Amniotic stem cell (primary cell): ENCODE measurements at regions not wholly inside any gene's neighbourhood (a gene's known extent, or its start where the extent isn't known, plus 50 kb on each side); places are given as distances from the start of the nearest gene placed in this dataset.

Experiments
- DNase-seq: peaks from one replicate; lab custom pipeline; 2025; lab: John Stamatoyannopoulos, UW

- no peak for DNase-seq
These were observed 697.0 kb downstream of the SORCS1 start for GRCh38 chr10:106467506-106467905.

- no peak for DNase-seq
These were observed 707.0 kb downstream of the SORCS1 start for GRCh38 chr10:106457522-106457921.

GRCh38 chr10:106454233-106454632 lies 710.3 kb downstream of the SORCS1 start:
- no peak for DNase-seq

- no peak for DNase-seq
These were observed 713.5 kb downstream of the SORCS1 start for GRCh38 chr10:106450966-106451365.

GRCh38 chr10:106446920-106447319 lies 717.6 kb downstream of the SORCS1 start:
- no peak for DNase-seq

- no peak for DNase-seq
These were observed 722.3 kb downstream of the SORCS1 start for GRCh38 chr10:106442223-106442622.

GRCh38 chr10:106440767-106441166 lies 723.7 kb downstream of the SORCS1 start:
- DNase-seq, result no peak

GRCh38 chr10:106440355-106440754 lies 724.2 kb downstream of the SORCS1 start:
- no peak for DNase-seq

- no peak for DNase-seq
These were observed 725.1 kb downstream of the SORCS1 start for GRCh38 chr10:106439366-106439765.

GRCh38 chr10:106438386-106438785 lies 726.1 kb downstream of the SORCS1 start:
- DNase-seq, result no peak

- DNase-seq, result no peak
These were observed 728.3 kb downstream of the SORCS1 start for GRCh38 chr10:106436123-106436715.

- DNase-seq, result no peak
These were observed 729.4 kb downstream of the SORCS1 start for GRCh38 chr10:106435081-106435480.

GRCh38 chr10:106424981-106425380 lies 739.5 kb downstream of the SORCS1 start:
- DNase-seq, result peak; percentile 10

GRCh38 chr10:106424054-106424453 lies 740.5 kb downstream of the SORCS1 start:
- DNase-seq, result peak; percentile 69

- no peak for DNase-seq
These were observed 754.2 kb downstream of the SORCS1 start for GRCh38 chr10:106410331-106410730.

GRCh38 chr10:106405141-106405540 lies 759.4 kb downstream of the SORCS1 start:
- DNase-seq, result no peak

GRCh38 chr10:106402458-106402857 lies 762.0 kb downstream of the SORCS1 start:
- DNase-seq, result no peak

GRCh38 chr10:106401967-106402366 lies 762.5 kb downstream of the SORCS1 start:
- DNase-seq, result no peak

GRCh38 chr10:106401161-106401560 lies 763.3 kb downstream of the SORCS1 start:
- no peak for DNase-seq

- DNase-seq, result no peak
These were observed 765.4 kb downstream of the SORCS1 start for GRCh38 chr10:106399112-106399511.

GRCh38 chr10:106396192-106396591 lies 768.3 kb downstream of the SORCS1 start:
- DNase-seq, result no peak

GRCh38 chr10:106395041-106395749 lies 769.3 kb downstream of the SORCS1 start:
- no peak for DNase-seq

- no peak for DNase-seq
These were observed 771.7 kb downstream of the SORCS1 start for GRCh38 chr10:106392778-106393177.

- no peak for DNase-seq
These were observed 777.4 kb downstream of the SORCS1 start for GRCh38 chr10:106387063-106387462.
